ENCODE measurements at regions not wholly inside any gene's neighbourhood (a gene's known extent, or its start where the extent isn't known, plus 50 kb on each side); places are given as distances from the start of the nearest gene placed in this dataset.

- FAIRE-seq (no peak), DNase-seq (ENCODE audit: low read depth, low spot score) (no peak)
- H3K9ac ChIP-seq (ENCODE audit: control insufficient read depth, extremely low read depth, insufficient read depth, low read length) = no peak overlapping the region
- no peak overlapping the region for H3K4me2 ChIP-seq (ENCODE audit: control insufficient read depth, extremely low read depth, insufficient read depth, low read depth, low read length)
- H3K27ac ChIP-seq (ENCODE audit: control insufficient read depth, insufficient read depth, low read length) = no peak overlapping the region
- H3K27me3 ChIP-seq (ENCODE audit: control insufficient read depth, extremely low read depth, insufficient read depth, low read length) = no peaks in the 10 kb centered on the region
- no peak overlapping the region for H2AFZ ChIP-seq (ENCODE audit: control insufficient read depth, low read length)
- no peak overlapping the region for H3K4me3 ChIP-seq (ENCODE audit: control insufficient read depth in 2 of 3, extremely low read depth in 1 of 3, insufficient read depth in 2 of 3, low read depth in 1 of 3, low read length in 3 of 3)
- no peaks in the 10 kb centered on the region for H4K20me1 ChIP-seq (ENCODE audit: control insufficient read depth, extremely low read depth, insufficient read depth, low read length)
- TF ChIP-seq CTCF (optimal IDR thresholded peaks at IDR 0.05 in 1 of 3, IDR thresholded peaks at IDR 0.05 in 1 of 3, conservative IDR thresholded peaks at IDR 0.05 in 1 of 3; ENCODE audit: extremely low read depth in 1 of 3, insufficient read depth in 2 of 3, low read length in 3 of 3) = no peak
- TF ChIP-seq EZH2 (IDR thresholded peaks at IDR 0.05; ENCODE audit: low read length) = no peak
- no peaks in the 10 kb centered on the region for H3K36me3 ChIP-seq (ENCODE audit: control insufficient read depth in 2 of 2, extremely low read depth in 1 of 2, insufficient read depth in 2 of 2, low read length in 2 of 2)
- H3K9me1 ChIP-seq (ENCODE audit: control insufficient read depth, extremely low read depth, insufficient read depth, low read length) = no peaks in the 10 kb centered on the region
- dilution Hi-C loops (cut with MboI; ENCODE audit: extremely low pct_ligation_motif_present, low sequenced_read_pairs) = no loop called here
- H3K9me3 ChIP-seq (ENCODE audit: control insufficient read depth, low read depth, low read length) = no peaks in the 10 kb centered on the region
- no peaks in the 10 kb centered on the region for H3K79me2 ChIP-seq (ENCODE audit: control insufficient read depth, insufficient read depth, low read length)
- H3K4me1 ChIP-seq (ENCODE audit: control insufficient read depth, extremely low read depth, insufficient read depth, low read length) = no peaks in the 10 kb centered on the region
These were observed 462.2 kb downstream of the SETBP1 start for GRCh38 chr18:45142868-45143267.

GRCh38 chr18:45149712-45150111, 465.6 kb upstream of the SLC14A2 start:
- Histone ChIP-seq H3K27me3 (ENCODE audit: control insufficient read depth, extremely low read depth, insufficient read depth, low read length) (no peaks in the 10 kb centered on the region), H3K4me1 (ENCODE audit: control insufficient read depth, extremely low read depth, insufficient read depth, low read length) (no peaks in the 10 kb centered on the region), H3K4me2 (ENCODE audit: control insufficient read depth, extremely low read depth, insufficient read depth, low read depth, low read length) (no peak overlapping the region), H3K9ac (ENCODE audit: control insufficient read depth, extremely low read depth, insufficient read depth, low read length) (no peak overlapping the region), H3K27ac (ENCODE audit: control insufficient read depth, insufficient read depth, low read length) (no peak overlapping the region), H3K4me3 (ENCODE audit: control insufficient read depth in 2 of 3, extremely low read depth in 1 of 3, insufficient read depth in 2 of 3, low read depth in 1 of 3, low read length in 3 of 3) (no peak overlapping the region), H3K9me3 (ENCODE audit: control insufficient read depth, low read depth, low read length) (no peaks in the 10 kb centered on the region), H2AFZ (ENCODE audit: control insufficient read depth, low read length) (no peak overlapping the region), H3K79me2 (ENCODE audit: control insufficient read depth, insufficient read depth, low read length) (no peaks in the 10 kb centered on the region), H4K20me1 (ENCODE audit: control insufficient read depth, extremely low read depth, insufficient read depth, low read length) (no peaks in the 10 kb centered on the region), H3K36me3 (ENCODE audit: control insufficient read depth in 2 of 2, extremely low read depth in 1 of 2, insufficient read depth in 2 of 2, low read length in 2 of 2) (no peaks in the 10 kb centered on the region), H3K9me1 (ENCODE audit: control insufficient read depth, extremely low read depth, insufficient read depth, low read length) (no peaks in the 10 kb centered on the region)
- FAIRE-seq (no peak), DNase-seq (ENCODE audit: low read depth, low spot score) (no peak)
- dilution Hi-C loops (cut with MboI; ENCODE audit: extremely low pct_ligation_motif_present, low sequenced_read_pairs) = no loop called here
- TF ChIP-seq EZH2 (IDR thresholded peaks at IDR 0.05; ENCODE audit: low read length) (no peak), CTCF (optimal IDR thresholded peaks at IDR 0.05 in 1 of 3, IDR thresholded peaks at IDR 0.05 in 1 of 3, conservative IDR thresholded peaks at IDR 0.05 in 1 of 3; ENCODE audit: extremely low read depth in 1 of 3, insufficient read depth in 2 of 3, low read length in 3 of 3) (no peak)
